PC-9 (cell line): ENCODE measurements at regions not wholly inside any gene's neighbourhood (a gene's known extent, or its start where the extent isn't known, plus 50 kb on each side); places are given as distances from the start of the nearest gene placed in this dataset.

ENCODE experiments used
- EZH2 ChIP-seq: fragments of 200-600 bp; sonication (generic); IDR thresholded peaks from 2 replicates; pipeline ENCODE4 v1.8.0; 2017; ENCODE audit warnings: antibody characterized with exemption, low read depth
- TF ChIP-seq, protein P1 (sequence below): fragments of 200-600 bp; sonication (generic); conservative IDR thresholded peaks from 2 replicates; pipeline ENCODE4 v1.6.1; 2017; ENCODE audit warnings: mixed run types, antibody characterized with exemption, mild to moderate bottlenecking, moderate library complexity

DNA sequence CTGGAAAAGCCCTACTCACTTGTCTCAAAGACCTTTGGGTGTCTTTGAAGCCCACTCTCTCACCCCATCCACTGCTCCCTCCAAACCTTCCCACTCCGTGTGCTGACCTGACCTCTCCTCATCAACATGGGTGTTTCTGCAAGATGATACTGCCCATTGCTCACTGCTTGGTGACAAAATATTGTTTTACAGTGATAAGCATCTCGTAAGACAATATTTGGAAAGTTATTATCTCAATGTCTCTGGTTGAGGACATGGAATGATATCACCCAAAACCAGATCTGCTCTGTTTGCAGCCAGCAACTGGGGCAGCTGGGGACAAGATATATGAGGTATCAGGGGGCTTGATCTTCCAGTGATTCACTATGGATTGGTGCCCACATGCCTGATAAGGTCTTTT is 195.8 kb downstream of the SALL1 start:
- TF ChIP-seq, protein P1, sequence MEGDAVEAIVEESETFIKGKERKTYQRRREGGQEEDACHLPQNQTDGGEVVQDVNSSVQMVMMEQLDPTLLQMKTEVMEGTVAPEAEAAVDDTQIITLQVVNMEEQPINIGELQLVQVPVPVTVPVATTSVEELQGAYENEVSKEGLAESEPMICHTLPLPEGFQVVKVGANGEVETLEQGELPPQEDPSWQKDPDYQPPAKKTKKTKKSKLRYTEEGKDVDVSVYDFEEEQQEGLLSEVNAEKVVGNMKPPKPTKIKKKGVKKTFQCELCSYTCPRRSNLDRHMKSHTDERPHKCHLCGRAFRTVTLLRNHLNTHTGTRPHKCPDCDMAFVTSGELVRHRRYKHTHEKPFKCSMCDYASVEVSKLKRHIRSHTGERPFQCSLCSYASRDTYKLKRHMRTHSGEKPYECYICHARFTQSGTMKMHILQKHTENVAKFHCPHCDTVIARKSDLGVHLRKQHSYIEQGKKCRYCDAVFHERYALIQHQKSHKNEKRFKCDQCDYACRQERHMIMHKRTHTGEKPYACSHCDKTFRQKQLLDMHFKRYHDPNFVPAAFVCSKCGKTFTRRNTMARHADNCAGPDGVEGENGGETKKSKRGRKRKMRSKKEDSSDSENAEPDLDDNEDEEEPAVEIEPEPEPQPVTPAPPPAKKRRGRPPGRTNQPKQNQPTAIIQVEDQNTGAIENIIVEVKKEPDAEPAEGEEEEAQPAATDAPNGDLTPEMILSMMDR: no peak
- no peak for TF ChIP-seq EZH2
